Trophoblast cell (in vitro differentiated cells and primary cell): ENCODE measurements at regions not wholly inside any gene's neighbourhood (a gene's known extent, or its start where the extent isn't known, plus 50 kb on each side); places are given as distances from the start of the nearest gene placed in this dataset.

Source experiments
- DNase-seq, 2 donors: peaks; one replicate each; pipeline ENCODE4 v3.0.0-alpha.2; 2016
- H2AFZ ChIP-seq: 2 replicates; pipeline ENCODE4 v1.6.1; 2013; ENCODE audit warnings: low read length, moderate library complexity, mild to moderate bottlenecking; ENCODE audit not compliant: insufficient read depth, poor library complexity
- H2AK5ac ChIP-seq: 2 replicates; pipeline ENCODE4 v1.6.1; 2013; ENCODE audit warnings: mild to moderate bottlenecking, low read length
- H2BK120ac ChIP-seq: 2 replicates; pipeline ENCODE4 v1.6.1; 2013; ENCODE audit warnings: low read length, mild to moderate bottlenecking, moderate library complexity; ENCODE audit not compliant: insufficient read depth, poor library complexity
- H2BK12ac ChIP-seq: 2 replicates; pipeline ENCODE4 v1.6.1; 2013; ENCODE audit warnings: mild to moderate bottlenecking, low read length, moderate library complexity
- H2BK5ac ChIP-seq: 2 replicates; pipeline ENCODE4 v1.6.1; 2013; ENCODE audit warnings: low read length, low read depth, moderate library complexity, mild to moderate bottlenecking; ENCODE audit not compliant: poor library complexity
- H3K14ac ChIP-seq: 2 replicates; pipeline ENCODE4 v1.6.1; 2013; ENCODE audit warnings: mild to moderate bottlenecking, low read length
- H3K18ac ChIP-seq: 2 replicates; pipeline ENCODE4 v1.6.1; 2013; ENCODE audit warnings: mild to moderate bottlenecking, low read length
- H3K23ac ChIP-seq: 2 replicates; pipeline ENCODE4 v1.6.1; 2013; ENCODE audit warnings: low read length
- H3K27ac ChIP-seq: 2 replicates; pipeline ENCODE4 v1.5.1; 2013; ENCODE audit warnings: low read depth, mild to moderate bottlenecking, inconsistent platforms, low read length, moderate library complexity
- H3K27me3 ChIP-seq: 2 replicates; pipeline ENCODE4 v1.6.1; 2013; ENCODE audit warnings: inconsistent platforms, mild to moderate bottlenecking, low read length, moderate library complexity; ENCODE audit not compliant: insufficient read depth
- H3K36me3 ChIP-seq, 2 experiments: 1 replicate in 1 of 2; 2 replicates in 1 of 2; pipeline ENCODE4 v1.6.1; 2013; ENCODE audit warnings: low read length in 2 of 2, mild to moderate bottlenecking in 2 of 2, moderate library complexity in 1 of 2; ENCODE audit not compliant: insufficient read depth in 2 of 2, control insufficient read depth in 1 of 2
- H3K4ac ChIP-seq: 2 replicates; pipeline ENCODE4 v1.6.1; 2013; ENCODE audit warnings: low read depth, mild to moderate bottlenecking, low read length, moderate library complexity
- H3K4me1 ChIP-seq, 2 experiments: 1 replicate in 1 of 2; 2 replicates in 1 of 2; pipeline ENCODE4 v1.6.1; 2013; ENCODE audit warnings: low read length in 2 of 2, mild to moderate bottlenecking in 2 of 2, moderate library complexity in 1 of 2; ENCODE audit not compliant: insufficient read depth in 2 of 2, control insufficient read depth in 1 of 2
- H3K4me2 ChIP-seq: 2 replicates; pipeline ENCODE4 v1.6.1; 2013; ENCODE audit warnings: inconsistent platforms, mild to moderate bottlenecking, low read length, moderate library complexity
- H3K4me3 ChIP-seq: 2 replicates; pipeline ENCODE4 v1.5.1; 2013; ENCODE audit warnings: mild to moderate bottlenecking, low read depth, low read length, inconsistent platforms
- H3K79me1 ChIP-seq: one replicate; pipeline ENCODE4 v1.6.1; 2013; ENCODE audit warnings: low read length
- H3K79me2 ChIP-seq: 2 replicates; pipeline ENCODE4 v1.6.1; 2013; ENCODE audit warnings: low read length, mild to moderate bottlenecking; ENCODE audit not compliant: control insufficient read depth, insufficient read depth, poor library complexity
- H3K9ac ChIP-seq: 2 replicates; pipeline ENCODE4 v1.6.1; 2013; ENCODE audit warnings: mild to moderate bottlenecking, low read length
- H3K9me3 ChIP-seq: 2 replicates; pipeline ENCODE4 v1.6.1; 2013; ENCODE audit warnings: low read depth, mild to moderate bottlenecking, control low read depth, inconsistent platforms, low read length; ENCODE audit not compliant: insufficient read depth
- H4K12ac ChIP-seq: 2 replicates; pipeline ENCODE4 v1.6.1; 2013; ENCODE audit warnings: low read depth, mild to moderate bottlenecking, low read length, moderate library complexity
- H4K8ac ChIP-seq: 2 replicates; pipeline ENCODE4 v1.6.1; 2013; ENCODE audit warnings: low read depth, mild to moderate bottlenecking, low read length, moderate library complexity
- H4K91ac ChIP-seq: one replicate; pipeline ENCODE4 v1.6.1; 2013; ENCODE audit warnings: low read depth, mild to moderate bottlenecking, low read length, moderate library complexity
- WGBS: extraction: QIAGEN DNeasy Blood & Tissue Kit; methylation state at CpG from one replicate; pipeline ENCODE4 v1.1.7; 2013; ENCODE audit warnings: missing lambda C conversion rate; ENCODE audit not compliant: insufficient read length, insufficient coverage; ENCODE audit errors: extremely low coverage; 5-methylcytosine and 5-hydroxymethylcytosine counted together

DNA sequence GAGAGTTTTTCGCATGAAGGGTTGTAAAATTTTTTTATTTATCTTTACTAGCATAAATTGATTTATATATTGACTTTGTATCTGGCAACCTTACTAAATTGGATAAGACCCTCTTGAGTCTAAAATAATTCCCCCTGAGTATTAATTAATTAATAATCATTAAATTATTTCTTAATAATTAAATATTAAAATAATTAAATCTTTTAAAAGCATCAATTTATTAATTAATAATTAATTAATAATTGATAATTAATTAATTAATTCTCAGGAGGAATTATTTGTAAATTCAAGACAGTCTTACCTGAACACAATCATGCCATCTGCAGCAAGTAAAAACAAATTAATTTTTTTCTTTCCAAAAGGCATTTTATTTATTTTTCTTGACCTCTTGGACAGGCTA lies 370.4 kb upstream of the PTPRD start:
- DNase-seq, result no peak
- Histone ChIP-seq H3K4me2 (no peak overlapping the region), H3K79me2 (no peaks in the 10 kb centered on the region), H3K14ac (no peak overlapping the region), H3K4ac (no peak overlapping the region), H2BK120ac (no peak overlapping the region), H3K9ac (no peak overlapping the region), H2BK5ac (no peak overlapping the region), H3K4me1 (no peaks in the 10 kb centered on the region), H3K27ac (no peak overlapping the region), H2AK5ac (no peak overlapping the region), H3K27me3 (no peaks in the 10 kb centered on the region), H2AFZ (no peak overlapping the region), H4K12ac (no peak overlapping the region), H4K8ac (no peak overlapping the region), H3K4me3 (no peak overlapping the region), H3K23ac (no peak overlapping the region), H3K36me3 (no peaks in the 10 kb centered on the region), H2BK12ac (no peak overlapping the region), H3K9me3 (peaks cover 1% of the 10 kb centered on the region), H3K79me1 (no peaks in the 10 kb centered on the region), H4K91ac (no peak overlapping the region), H3K18ac (no peak overlapping the region)
- no CpG with 5 or more reads among the region's 1 CpG for WGBS

DNA sequence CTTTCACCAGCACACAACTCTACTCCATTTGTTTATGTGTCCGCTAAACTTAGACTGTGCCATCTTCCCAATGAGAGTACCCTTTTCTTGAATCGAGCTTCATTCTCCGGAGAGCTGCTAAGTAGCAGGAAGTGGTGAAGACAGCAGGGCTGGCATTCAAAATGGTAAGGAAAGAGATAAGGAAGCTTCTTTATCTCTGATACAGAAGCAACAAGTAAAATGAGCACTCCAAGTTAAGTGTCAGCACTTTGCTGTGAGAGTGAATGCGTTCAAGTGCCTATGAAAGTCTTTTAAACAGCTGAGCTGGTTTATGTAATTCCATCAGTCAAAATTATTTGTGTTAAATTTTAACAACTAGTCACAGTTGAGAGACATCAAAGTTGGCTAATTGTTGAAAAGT lies 386.8 kb upstream of the PTPRD start:
- Histone ChIP-seq H2AK5ac (no peak overlapping the region), H3K27me3 (no peaks in the 10 kb centered on the region), H3K36me3 (no peaks in the 10 kb centered on the region), H3K27ac (no peak overlapping the region), H3K79me1 (no peaks in the 10 kb centered on the region), H3K23ac (no peak overlapping the region), H4K8ac (no peak overlapping the region), H3K4me3 (no peak overlapping the region), H3K4ac (no peak overlapping the region), H2BK5ac (no peak overlapping the region), H3K18ac (no peak overlapping the region), H2AFZ (no peak overlapping the region), H3K4me1 (no peaks in the 10 kb centered on the region), H3K9me3 (no peaks in the 10 kb centered on the region), H3K14ac (no peak overlapping the region), H4K91ac (no peak overlapping the region), H4K12ac (no peak overlapping the region), H3K79me2 (no peaks in the 10 kb centered on the region), H3K9ac (no peak overlapping the region), H3K4me2 (no peak overlapping the region), H2BK120ac (no peak overlapping the region), H2BK12ac (no peak overlapping the region)
- WGBS, result no CpG with 5 or more reads among the region's 4 CpGs
- no peak for DNase-seq

DNA sequence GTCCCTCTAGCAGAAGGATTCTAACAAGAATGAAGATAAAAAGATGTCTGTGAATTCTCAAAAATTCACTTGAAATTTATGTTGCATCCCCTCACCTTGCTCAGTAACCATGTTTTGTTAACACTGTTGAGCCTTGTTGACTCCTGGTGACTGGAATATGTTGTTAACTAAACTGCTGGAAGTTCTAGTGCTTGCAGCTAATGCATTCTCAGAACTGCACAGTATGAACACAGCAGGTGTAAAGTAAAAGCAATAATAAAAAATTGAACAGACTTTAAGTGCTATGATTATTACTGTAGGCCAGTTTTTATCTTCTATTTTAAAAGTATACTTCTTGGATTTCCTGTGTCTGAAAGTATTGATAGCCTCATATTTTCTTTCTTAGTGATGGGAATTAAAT lies 388.7 kb upstream of the PTPRD start:
- H2AFZ ChIP-seq, result no peak overlapping the region
- no peak overlapping the region for H4K12ac ChIP-seq
- no peak overlapping the region for H3K9ac ChIP-seq
- H3K79me1 ChIP-seq, result no peaks in the 10 kb centered on the region
- H3K27ac ChIP-seq, result no peak overlapping the region
- no peak overlapping the region for H3K4ac ChIP-seq
- H3K23ac ChIP-seq, result no peak overlapping the region
- H3K79me2 ChIP-seq, result no peaks in the 10 kb centered on the region
- H3K9me3 ChIP-seq, result no peaks in the 10 kb centered on the region
- no peak overlapping the region for H3K4me3 ChIP-seq
- no peak overlapping the region for H3K14ac ChIP-seq
- no peak overlapping the region for H4K8ac ChIP-seq
- no peak overlapping the region for H3K4me2 ChIP-seq
- no peak for DNase-seq
- H4K91ac ChIP-seq, result no peak overlapping the region
- H3K18ac ChIP-seq, result no peak overlapping the region
- no peaks in the 10 kb centered on the region for H3K4me1 ChIP-seq
- no peak overlapping the region for H2BK5ac ChIP-seq
- H3K36me3 ChIP-seq, result no peaks in the 10 kb centered on the region
- no peak overlapping the region for H2BK12ac ChIP-seq
- H2AK5ac ChIP-seq, result no peak overlapping the region
- H2BK120ac ChIP-seq, result no peak overlapping the region
- H3K27me3 ChIP-seq, result no peaks in the 10 kb centered on the region

DNA sequence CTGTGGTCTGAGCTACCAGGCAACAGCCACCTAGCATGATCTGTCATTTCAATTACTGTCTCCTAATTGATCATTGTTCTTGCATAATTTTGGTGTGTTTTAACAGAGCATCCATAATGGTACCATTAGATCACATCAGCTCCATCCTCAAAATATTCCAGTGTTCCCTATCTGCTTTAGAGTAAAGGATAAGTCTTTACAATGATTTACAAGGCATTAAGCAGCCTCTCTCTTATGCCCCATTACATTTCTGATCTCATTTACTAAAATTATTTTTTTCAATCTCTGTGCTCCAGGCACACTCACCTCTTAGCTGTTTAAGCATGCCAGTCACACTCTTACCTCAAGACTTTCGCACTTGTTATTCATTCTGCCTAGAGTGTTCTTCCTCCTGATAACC lies 389.9 kb upstream of the PTPRD start:
- Histone ChIP-seq H3K79me2 (no peaks in the 10 kb centered on the region), H3K4me1 (no peaks in the 10 kb centered on the region), H3K23ac (no peak overlapping the region), H3K27ac (no peak overlapping the region), H3K27me3 (no peaks in the 10 kb centered on the region), H2AFZ (no peak overlapping the region), H3K4me2 (no peak overlapping the region), H2BK12ac (no peak overlapping the region), H2BK120ac (no peak overlapping the region), H3K9me3 (no peaks in the 10 kb centered on the region), H2BK5ac (no peak overlapping the region), H3K36me3 (no peaks in the 10 kb centered on the region), H4K8ac (no peak overlapping the region), H3K4ac (no peak overlapping the region), H3K14ac (no peak overlapping the region), H3K79me1 (no peaks in the 10 kb centered on the region), H2AK5ac (no peak overlapping the region), H3K9ac (no peak overlapping the region), H3K4me3 (no peak overlapping the region), H4K91ac (no peak overlapping the region), H3K18ac (no peak overlapping the region), H4K12ac (no peak overlapping the region)
- WGBS, result no CpG with 5 or more reads among the region's 1 CpG
- no peak for DNase-seq

DNA sequence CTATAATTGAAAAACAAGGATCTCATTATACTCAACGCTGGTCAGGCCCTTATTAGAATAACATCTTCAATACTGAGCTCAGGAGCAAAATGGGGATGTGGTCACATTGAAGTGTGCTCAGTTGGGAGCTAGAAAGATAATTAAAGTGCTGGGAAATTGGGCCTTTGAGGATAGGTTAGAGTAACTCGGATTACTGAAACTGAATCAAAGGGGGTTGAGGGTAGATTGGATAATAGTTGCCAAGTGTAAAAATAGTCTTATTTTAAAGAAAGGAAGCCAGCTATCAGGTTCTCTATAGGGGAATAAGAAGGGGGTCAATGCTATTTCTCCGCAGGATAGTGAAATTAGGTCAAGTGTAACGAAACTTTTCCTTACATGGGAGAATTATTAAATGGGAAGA lies 391.0 kb upstream of the PTPRD start:
- Histone ChIP-seq H3K4me2 (no peak overlapping the region), H3K4ac (no peak overlapping the region), H2BK120ac (no peak overlapping the region), H3K79me1 (no peaks in the 10 kb centered on the region), H3K79me2 (no peaks in the 10 kb centered on the region), H3K36me3 (no peaks in the 10 kb centered on the region), H3K18ac (no peak overlapping the region), H3K9me3 (no peaks in the 10 kb centered on the region), H4K8ac (no peak overlapping the region), H3K27me3 (no peaks in the 10 kb centered on the region), H3K14ac (no peak overlapping the region), H2AFZ (no peak overlapping the region), H4K91ac (no peak overlapping the region), H2BK12ac (no peak overlapping the region), H2BK5ac (no peak overlapping the region), H2AK5ac (no peak overlapping the region), H3K27ac (no peak overlapping the region), H3K4me1 (no peaks in the 10 kb centered on the region), H4K12ac (no peak overlapping the region), H3K9ac (no peak overlapping the region), H3K4me3 (no peak overlapping the region), H3K23ac (no peak overlapping the region)
- WGBS, result no CpG with 5 or more reads among the region's 4 CpGs
- DNase-seq, result no peak
